IMR-90 (cell line): ENCODE measurements at regions not wholly inside any gene's neighbourhood (a gene's known extent, or its start where the extent isn't known, plus 50 kb on each side); places are given as distances from the start of the nearest gene placed in this dataset.

Experiments
- BHLHE40 ChIP-seq: fragments of 150-350 bp; IDR thresholded peaks from 2 replicates; pipeline ENCODE4 v1.6.1; 2016; ENCODE audit warnings: mild to moderate bottlenecking, low read depth, low read length
- CTCF ChIP-seq: conservative IDR thresholded peaks from 2 replicates; pipeline ENCODE4 v1.5.1; 2012; ENCODE audit warnings: mild to moderate bottlenecking, low read depth, low read length, improper control_type of control experiment
- ELK1 ChIP-seq: fragments of 150-350 bp; IDR thresholded peaks from 2 replicates; pipeline ENCODE4 v1.6.1; 2016; ENCODE audit warnings: low read depth, mild to moderate bottlenecking, low read length, moderate library complexity, borderline replicate concordance
- FOS ChIP-seq: fragments of 150-350 bp; IDR thresholded peaks from 2 replicates; pipeline ENCODE4 v1.6.1; 2016; ENCODE audit warnings: low read depth, low read length
- MAFK ChIP-seq: IDR thresholded peaks from 2 replicates; pipeline ENCODE4 v1.6.1; 2012; ENCODE audit warnings: low read depth, low read length, improper control_type of control experiment
- MAZ ChIP-seq: IDR thresholded peaks from 2 replicates; pipeline ENCODE4 v1.6.1; 2012; ENCODE audit warnings: low read depth, mild to moderate bottlenecking, low read length, improper control_type of control experiment, moderate library complexity, borderline replicate concordance
- POLR2A ChIP-seq: IDR thresholded peaks from 2 replicates; pipeline ENCODE4 v1.6.1; 2012; ENCODE audit warnings: mild to moderate bottlenecking, low read depth, low read length
- RAD21 ChIP-seq: IDR thresholded peaks from 2 replicates; pipeline ENCODE4 v1.6.1; 2012; ENCODE audit warnings: low read length, improper control_type of control experiment
- RCOR1 ChIP-seq: IDR thresholded peaks from 2 replicates; pipeline ENCODE4 v1.6.1; 2012; ENCODE audit warnings: mild to moderate bottlenecking, low read length, improper control_type of control experiment; ENCODE audit not compliant: insufficient replicate concordance
- USF2 ChIP-seq: fragments of 150-350 bp; IDR thresholded peaks from 2 replicates; pipeline ENCODE4 v1.6.1; 2017; ENCODE audit warnings: mild to moderate bottlenecking, antibody characterized with exemption, low read length, low read depth

- TF ChIP-seq CTCF (no peak), POLR2A (no peak), MAFK (no peak), FOS (no peak), RCOR1 (no peak), RAD21 (no peak), BHLHE40 (no peak), MAZ (no peak), USF2 (peak; percentile 46; the same call in 1 of the 2 replicates), ELK1 (no peak)
These were observed 114.8 kb upstream of the ATP6AP2 start for GRCh38 chrX:40465735-40466551.
